22Rv1 (cell line): ENCODE measurements at regions not wholly inside any gene's neighbourhood (a gene's known extent, or its start where the extent isn't known, plus 50 kb on each side); places are given as distances from the start of the nearest gene placed in this dataset.
"Not testable (repeated sequence)": the region's sequence is repeated elsewhere in the genome, so short reads cannot be mapped to it uniquely, and the experiment has no call there.

Experiments used
- H3K27ac ChIP-seq: fragments of 450-650 bp; 2 replicates; pipeline ENCODE4 v1.5.1; 2017
- CTCF ChIP-seq: fragments of 450-650 bp; IDR thresholded peaks from 2 replicates; pipeline ENCODE4 v1.5.1; 2017; ENCODE audit warnings: mild to moderate bottlenecking
- ZFX ChIP-seq: fragments of 450-650 bp; IDR thresholded peaks from 2 replicates; pipeline ENCODE4 v1.6.1; 2017; ENCODE audit warnings: antibody characterized with exemption, borderline replicate concordance

DNA sequence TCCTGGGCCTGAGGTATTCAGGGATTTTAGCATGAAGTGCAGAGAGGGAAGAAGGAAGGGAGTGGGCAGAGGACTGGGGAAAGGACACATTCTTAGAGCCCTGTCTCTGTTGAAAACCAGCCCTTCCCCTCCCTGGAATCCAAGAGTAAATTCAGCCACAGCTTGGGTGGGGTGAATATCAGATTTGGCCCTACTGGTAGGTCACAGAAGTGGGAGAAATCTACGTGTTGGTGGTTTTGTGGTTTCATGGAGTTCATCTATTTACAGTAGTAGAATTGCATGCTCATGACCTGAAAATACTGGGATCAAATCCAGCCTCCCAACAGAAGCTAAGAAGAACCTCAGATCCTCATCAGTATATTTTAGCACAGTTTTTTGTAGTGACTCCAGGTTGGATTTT lies 404.4 kb downstream of the BMP2 start:
- TF ChIP-seq CTCF (no peak), ZFX (no peak)
- H3K27ac ChIP-seq = no peak overlapping the region

GRCh38 chr20:7174554-7174953 lies 407.1 kb downstream of the BMP2 start:
- H3K27ac ChIP-seq = no peak overlapping the region
- TF ChIP-seq CTCF = no peak
- no peak for TF ChIP-seq ZFX

- not testable (repeated sequence) for H3K27ac ChIP-seq
These were observed 408.3 kb downstream of the BMP2 start for GRCh38 chr20:7175827-7176226.

DNA sequence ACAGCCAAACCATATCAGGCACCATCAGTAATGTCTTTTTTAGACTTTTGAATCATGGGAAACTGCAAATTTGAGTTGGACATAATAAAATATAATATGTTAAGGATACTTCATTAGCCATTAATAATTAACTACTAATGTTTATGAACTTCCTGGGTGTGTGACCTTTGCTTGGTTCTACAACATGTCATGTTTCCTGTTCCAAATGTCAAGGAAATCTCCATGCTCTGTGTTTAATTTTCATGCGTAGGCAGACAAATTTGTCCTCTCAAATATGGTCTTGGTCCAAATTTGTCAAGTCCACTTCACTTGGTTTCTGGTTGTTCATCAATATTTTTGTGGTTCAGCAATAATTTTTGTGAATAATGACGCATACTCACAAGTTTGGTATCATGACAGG lies 410.5 kb downstream of the BMP2 start:
- H3K27ac ChIP-seq = no peak overlapping the region
- TF ChIP-seq ZFX = no peak
- TF ChIP-seq CTCF = no peak

DNA sequence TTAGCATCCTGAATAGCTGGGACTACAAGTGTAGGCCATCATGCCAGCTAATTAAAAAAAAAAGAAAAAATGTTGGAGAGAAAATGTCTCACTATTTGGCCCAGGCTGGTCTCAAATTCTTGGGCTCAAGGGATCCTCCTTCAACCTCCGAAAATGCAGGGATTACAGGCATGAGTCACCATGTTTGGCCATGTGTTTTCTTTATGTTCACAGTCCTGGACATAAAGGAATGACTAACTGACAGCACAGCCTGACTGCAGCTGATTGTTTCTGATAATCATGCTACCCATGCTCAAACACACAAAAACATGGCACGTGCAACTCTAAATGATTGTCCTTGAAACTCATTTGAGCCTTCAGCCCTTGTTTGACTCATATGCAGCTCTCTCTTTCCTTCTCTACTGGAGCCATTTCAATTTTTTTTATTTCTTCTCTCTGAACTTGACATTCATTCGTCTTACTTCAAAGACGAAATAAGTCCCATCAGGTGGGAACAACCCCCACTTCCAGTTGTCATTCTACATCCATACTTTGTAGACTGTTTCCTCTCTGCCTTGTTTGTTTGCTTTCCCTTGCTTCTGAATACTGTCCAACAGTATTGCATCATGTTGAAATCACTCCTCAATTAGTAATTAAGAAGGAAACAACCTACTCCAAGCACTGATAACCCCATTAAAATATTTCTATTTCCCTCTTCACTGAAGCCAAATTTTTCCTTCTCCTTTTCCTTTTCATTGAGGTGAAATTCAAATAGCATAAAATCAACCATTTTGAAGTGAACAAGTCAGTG lies 413.0 kb downstream of the BMP2 start:
- H3K27ac ChIP-seq = no peak overlapping the region
- TF ChIP-seq CTCF (no peak), ZFX (no peak)

- no peak overlapping the region for H3K27ac ChIP-seq
- TF ChIP-seq CTCF (no peak), ZFX (no peak)
These were observed 421.7 kb downstream of the BMP2 start for GRCh38 chr20:7189231-7189630.

GRCh38 chr20:7193681-7194080 lies 426.2 kb downstream of the BMP2 start:
- no peak for TF ChIP-seq ZFX
- TF ChIP-seq CTCF = no peak
- no peak overlapping the region for H3K27ac ChIP-seq

- TF ChIP-seq ZFX (no peak), CTCF (no peak)
- H3K27ac ChIP-seq = no peak overlapping the region
These were observed 428.2 kb downstream of the BMP2 start for GRCh38 chr20:7195704-7196103.
